Upper lobe of left lung (tissue), 6 donors: ENCODE measurements at regions not wholly inside any gene's neighbourhood (a gene's known extent, or its start where the extent isn't known, plus 50 kb on each side); places are given as distances from the start of the nearest gene placed in this dataset.

Source experiments
- ATAC-seq, 2 donors: fragments of 200-7000 bp; cut with Tn5 transposase; one replicate each; pipeline ENCODE4 v1.9.1; 2022; ENCODE audit warnings: mild to moderate bottlenecking in 2 of 2, moderate library complexity in 2 of 2; ENCODE audit not compliant: low FRiP score in 2 of 2
- DNase-seq, 2 donors: peaks; one replicate each; pipeline ENCODE4 v3.0.0-alpha.2; 2019 to 2020
- H3K27ac ChIP-seq, 4 donors: fragments of 200-600 bp; sonication (generic); one replicate each; pipeline ENCODE4 v1.5.1; 2016 to 2019
- H3K27me3 ChIP-seq, 4 donors: fragments of 200-600 bp; sonication (generic); one replicate each; pipeline ENCODE4 v1.5.1; 2017 to 2019
- H3K36me3 ChIP-seq, 4 donors: fragments of 200-600 bp; sonication (generic); one replicate each; pipeline ENCODE4 v1.5.1; 2016 to 2019
- H3K4me1 ChIP-seq, 4 donors: fragments of 200-600 bp; sonication (generic); one replicate each; pipeline ENCODE4 v1.5.1; 2018 to 2019
- H3K4me3 ChIP-seq, 4 donors: fragments of 200-600 bp; sonication (generic); one replicate each; pipeline ENCODE4 v1.5.1; 2017 to 2019; ENCODE audit warnings: mild to moderate bottlenecking in 2 of 4, moderate library complexity in 1 of 4
- H3K9me3 ChIP-seq, 4 donors: fragments of 200-600 bp; sonication (generic); one replicate each; pipeline ENCODE4 v1.5.1; 2018 to 2019
- EP300 ChIP-seq, 4 donors: sonication (generic); formaldehyde crosslinking; IDR thresholded peaks; one replicate each; pipeline ENCODE4 v1.5.1; 2017; ENCODE audit warnings: antibody characterized with exemption in 4 of 4, control low read depth in 2 of 4
- POLR2A ChIP-seq, 4 donors: fragments of 450-650 bp; IDR thresholded peaks; one replicate each; pipeline ENCODE4 v1.5.1; 2016 to 2017; ENCODE audit warnings: antibody characterized with exemption in 4 of 4, mild to moderate bottlenecking in 2 of 4
- POLR2AphosphoS5 ChIP-seq, 2 donors: sonication (generic); formaldehyde crosslinking; IDR thresholded peaks; one replicate each; pipeline ENCODE4 v1.5.1; 2017; ENCODE audit warnings: antibody characterized with exemption in 2 of 2
- WGBS, 2 donors: methylation state at CpG; one replicate each; pipeline ENCODE4 v1.1.5; 2017 to 2018; 5-methylcytosine and 5-hydroxymethylcytosine counted together
- TF ChIP-seq, protein P1 (sequence below), 6 experiments: fragments of 450-650 bp in 4 of 6; fragments of 200-600 bp in 2 of 6; sonication (generic) in 2 of 6; IDR thresholded peaks; one replicate each; pipeline ENCODE4 v1.5.1; 2016 to 2019; ENCODE audit warnings: antibody characterized with exemption in 6 of 6
- donor health status: DM: no; HTN: no; CAD: no; lungs with moderate emphysema.
- donor health status: DM: no; HTN: yes; CAD: no; lungs with severe emphysema.

DNA sequence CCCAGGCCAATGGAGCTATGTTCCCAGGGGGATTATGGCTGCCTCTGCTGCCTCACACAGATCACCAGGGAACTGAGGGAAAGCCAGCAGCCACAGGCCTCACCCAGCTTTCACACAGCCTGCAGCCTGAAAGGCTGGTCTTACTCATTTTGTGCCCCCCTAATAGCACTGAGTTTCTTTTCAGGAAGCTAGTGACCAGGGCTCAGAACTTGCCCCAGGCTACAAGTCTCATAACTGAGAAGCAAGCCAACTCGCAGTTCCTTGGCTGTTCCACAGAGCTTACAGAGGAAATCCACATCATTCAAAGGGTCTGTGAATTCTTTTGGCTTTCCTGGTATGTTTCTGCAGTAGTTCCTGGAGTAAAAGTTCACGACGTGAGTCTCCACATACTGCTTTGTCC, 524.8 kb upstream of the GJE1 start:
- Histone ChIP-seq H3K36me3 (no peaks in the 10 kb centered on the region), H3K27me3 (no peaks in the 10 kb centered on the region), H3K9me3 (no peaks in the 10 kb centered on the region), H3K4me1 (no peaks in the 10 kb centered on the region), H3K4me3 (no peak overlapping the region), H3K27ac (no peak overlapping the region)
- 72 to 92% methylated on average over 3 of the region's 3 CpGs for WGBS, 2 donors
- ATAC-seq: no peak
- no peak for DNase-seq
- no peak for TF ChIP-seq POLR2A (IDR thresholded peaks at IDR 0.05)
- TF ChIP-seq, protein P1, sequence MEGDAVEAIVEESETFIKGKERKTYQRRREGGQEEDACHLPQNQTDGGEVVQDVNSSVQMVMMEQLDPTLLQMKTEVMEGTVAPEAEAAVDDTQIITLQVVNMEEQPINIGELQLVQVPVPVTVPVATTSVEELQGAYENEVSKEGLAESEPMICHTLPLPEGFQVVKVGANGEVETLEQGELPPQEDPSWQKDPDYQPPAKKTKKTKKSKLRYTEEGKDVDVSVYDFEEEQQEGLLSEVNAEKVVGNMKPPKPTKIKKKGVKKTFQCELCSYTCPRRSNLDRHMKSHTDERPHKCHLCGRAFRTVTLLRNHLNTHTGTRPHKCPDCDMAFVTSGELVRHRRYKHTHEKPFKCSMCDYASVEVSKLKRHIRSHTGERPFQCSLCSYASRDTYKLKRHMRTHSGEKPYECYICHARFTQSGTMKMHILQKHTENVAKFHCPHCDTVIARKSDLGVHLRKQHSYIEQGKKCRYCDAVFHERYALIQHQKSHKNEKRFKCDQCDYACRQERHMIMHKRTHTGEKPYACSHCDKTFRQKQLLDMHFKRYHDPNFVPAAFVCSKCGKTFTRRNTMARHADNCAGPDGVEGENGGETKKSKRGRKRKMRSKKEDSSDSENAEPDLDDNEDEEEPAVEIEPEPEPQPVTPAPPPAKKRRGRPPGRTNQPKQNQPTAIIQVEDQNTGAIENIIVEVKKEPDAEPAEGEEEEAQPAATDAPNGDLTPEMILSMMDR (IDR thresholded peaks at IDR 0.05): no peak
- TF ChIP-seq EP300 (IDR thresholded peaks at IDR 0.05): no peak
- TF ChIP-seq POLR2AphosphoS5 (IDR thresholded peaks at IDR 0.05): no peak

DNA sequence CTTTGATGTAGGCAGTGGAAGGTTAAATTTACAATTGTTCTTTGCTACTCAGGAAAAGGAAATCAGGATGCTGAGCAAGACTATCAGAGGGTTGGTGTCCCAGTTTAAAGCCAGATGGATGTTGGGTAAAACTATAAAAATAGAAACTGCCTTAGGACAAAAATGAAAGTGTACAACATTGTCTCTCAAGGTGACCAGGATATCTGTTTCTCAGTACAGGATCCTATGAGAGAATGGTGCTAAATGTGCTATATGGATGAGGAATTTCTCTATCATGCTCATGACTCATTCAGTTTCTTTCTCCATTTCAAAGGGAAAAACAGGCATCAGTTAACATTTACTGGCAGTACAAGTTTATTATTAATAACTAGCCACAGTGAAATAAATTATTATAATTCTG, 534.2 kb upstream of the GJE1 start:
- H3K4me1 ChIP-seq: no peaks in the 10 kb centered on the region
- no peak overlapping the region for H3K4me3 ChIP-seq
- H3K27ac ChIP-seq: no peak overlapping the region
- H3K36me3 ChIP-seq: no peaks in the 10 kb centered on the region
- DNase-seq: no peak
- no peak for TF ChIP-seq EP300 (IDR thresholded peaks at IDR 0.05)
- no peak for TF ChIP-seq POLR2AphosphoS5 (IDR thresholded peaks at IDR 0.05)
- TF ChIP-seq, protein P1 (IDR thresholded peaks at IDR 0.05): no peak
- TF ChIP-seq POLR2A (IDR thresholded peaks at IDR 0.05): no peak
- no peaks in the 10 kb centered on the region for H3K27me3 ChIP-seq
- no peaks in the 10 kb centered on the region for H3K9me3 ChIP-seq
- no peak for ATAC-seq

DNA sequence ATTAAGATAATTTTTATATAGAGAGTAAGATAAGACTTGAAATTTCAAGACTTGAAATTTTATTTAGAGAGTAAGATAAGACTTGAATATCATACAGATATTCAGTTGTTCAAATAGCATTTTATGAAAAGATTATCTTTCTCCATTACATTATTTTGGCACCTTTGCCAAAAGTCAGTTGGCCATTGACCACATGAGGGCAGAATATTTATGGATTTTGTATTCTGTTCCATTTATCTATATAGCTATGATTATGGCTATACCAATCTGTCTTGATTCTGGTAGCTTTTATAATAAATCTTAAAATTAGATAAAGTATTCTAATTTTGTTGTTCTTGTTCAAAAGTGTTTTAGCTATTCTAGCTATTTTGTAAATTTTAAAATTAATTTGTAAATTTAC, 537.9 kb upstream of the GJE1 start:
- H3K27ac ChIP-seq: no peak overlapping the region
- no peak for ATAC-seq
- no peaks in the 10 kb centered on the region for H3K36me3 ChIP-seq
- no peak for DNase-seq
- H3K9me3 ChIP-seq: no peaks in the 10 kb centered on the region
- no peak overlapping the region for H3K4me3 ChIP-seq
- no peaks in the 10 kb centered on the region for H3K4me1 ChIP-seq
- H3K27me3 ChIP-seq: no peaks in the 10 kb centered on the region
- TF ChIP-seq POLR2A (IDR thresholded peaks at IDR 0.05) (no peak), EP300 (IDR thresholded peaks at IDR 0.05) (no peak), POLR2AphosphoS5 (IDR thresholded peaks at IDR 0.05) (no peak)
- TF ChIP-seq, protein P1 (IDR thresholded peaks at IDR 0.05): no peak

DNA sequence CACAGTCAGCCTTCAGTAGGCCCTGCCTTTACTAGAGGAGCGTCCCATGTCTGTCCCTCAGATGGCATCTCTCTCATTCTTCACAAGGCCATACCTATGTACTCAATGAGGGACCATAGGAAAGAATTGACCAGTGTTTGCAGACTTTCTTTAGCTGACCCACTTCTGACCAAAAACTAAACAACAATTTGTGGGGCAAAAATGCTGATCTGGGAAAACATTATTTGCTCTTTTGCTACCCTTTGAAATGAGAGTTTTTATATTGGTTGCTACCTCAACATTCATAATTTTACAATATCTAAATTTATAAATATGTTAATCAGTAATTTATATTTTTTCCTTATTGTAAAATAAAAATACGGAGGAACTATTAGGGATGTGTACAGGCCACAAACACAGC, 539.4 kb upstream of the GJE1 start:
- H3K27ac ChIP-seq: no peak overlapping the region
- TF ChIP-seq POLR2AphosphoS5 (IDR thresholded peaks at IDR 0.05): no peak
- no peak for TF ChIP-seq POLR2A (IDR thresholded peaks at IDR 0.05)
- H3K4me3 ChIP-seq: no peak overlapping the region
- no peak for DNase-seq
- WGBS, 2 donors: 91 to 93% methylated on average over 2 of the region's 2 CpGs
- no peaks in the 10 kb centered on the region for H3K27me3 ChIP-seq
- no peak for ATAC-seq
- no peaks in the 10 kb centered on the region for H3K36me3 ChIP-seq
- H3K4me1 ChIP-seq: no peaks in the 10 kb centered on the region
- no peaks in the 10 kb centered on the region for H3K9me3 ChIP-seq

DNA sequence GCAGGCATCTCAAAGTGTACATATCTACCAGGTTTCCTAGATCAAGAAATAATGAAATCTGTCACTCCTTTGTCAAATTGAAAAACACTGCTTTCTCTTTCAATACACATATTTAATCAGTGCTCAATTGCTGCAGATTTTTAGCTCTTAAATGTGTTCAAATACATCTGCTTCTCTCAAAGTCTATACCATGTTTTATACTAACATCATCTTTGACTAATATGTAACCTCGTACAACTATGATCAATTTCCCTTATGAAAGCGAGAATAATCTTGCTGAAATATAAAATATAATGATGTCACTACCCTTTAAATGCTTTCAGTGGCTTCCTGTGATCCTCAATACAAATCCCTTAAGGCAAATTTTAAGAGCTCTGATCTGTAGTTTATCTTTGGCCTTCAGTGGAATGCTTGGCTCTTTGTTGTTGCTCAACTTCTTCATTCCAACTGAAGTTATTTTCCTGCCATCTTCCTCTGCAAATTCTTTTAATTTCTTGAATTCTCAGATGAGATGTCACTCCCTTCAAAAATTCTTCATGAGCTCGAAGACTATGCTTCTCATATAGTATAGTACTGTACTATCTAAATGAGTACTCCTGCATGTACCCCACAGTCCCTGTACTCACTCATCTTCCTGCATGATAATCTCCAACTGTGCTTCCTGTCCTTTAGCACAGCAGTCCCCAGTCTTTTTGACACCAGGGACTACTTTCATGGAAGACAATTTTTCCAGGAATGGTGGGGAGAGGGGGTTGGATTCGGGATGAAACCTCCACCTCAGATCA, 545.1 kb upstream of the GJE1 start:
- no peaks in the 10 kb centered on the region for H3K27me3 ChIP-seq
- no peaks in the 10 kb centered on the region for H3K36me3 ChIP-seq
- no peak overlapping the region for H3K4me3 ChIP-seq
- H3K27ac ChIP-seq: no peak overlapping the region
- WGBS, 2 donors: 67 to 68% methylated on average over 4 of the region's 4 CpGs
- no peaks in the 10 kb centered on the region for H3K9me3 ChIP-seq
- TF ChIP-seq POLR2AphosphoS5 (IDR thresholded peaks at IDR 0.05) (no peak), POLR2A (IDR thresholded peaks at IDR 0.05) (no peak), EP300 (IDR thresholded peaks at IDR 0.05) (no peak)
- TF ChIP-seq, protein P1 (IDR thresholded peaks at IDR 0.05): no peak
- no peaks in the 10 kb centered on the region for H3K4me1 ChIP-seq
- DNase-seq (no peak), ATAC-seq (no peak)
